Right lung (tissue), 2 donors: ENCODE measurements at regions not wholly inside any gene's neighbourhood (a gene's known extent, or its start where the extent isn't known, plus 50 kb on each side); places are given as distances from the start of the nearest gene placed in this dataset.

ENCODE experiments used
- DNase-seq, 2 donors: peaks; one replicate each; pipeline ENCODE4 v3.0.0-alpha.2; 2013

GRCh38 chr4:187782286-187782824 is 213.2 kb upstream of the ZFP42 start:
- no peak for DNase-seq

- DNase-seq: no peak
Measured at GRCh38 chr4:187786190-187786589, 209.4 kb upstream of the ZFP42 start.

GRCh38 chr4:187789078-187789477 is 206.5 kb upstream of the ZFP42 start:
- DNase-seq: no peak

- no peak for DNase-seq
Measured at GRCh38 chr4:187795737-187796136, 199.8 kb upstream of the ZFP42 start.

GRCh38 chr4:187798385-187798784 is 197.2 kb upstream of the ZFP42 start:
- DNase-seq: no peak

- no peak for DNase-seq
Measured at GRCh38 chr4:187799735-187800134, 195.8 kb upstream of the ZFP42 start.

GRCh38 chr4:187811591-187811990 is 184.0 kb upstream of the ZFP42 start:
- DNase-seq: no peak

- DNase-seq: peak in 1 of 2 donors; percentile 16
Measured at GRCh38 chr4:187814737-187815465, 180.7 kb upstream of the ZFP42 start.

- DNase-seq: no peak
Measured at GRCh38 chr4:187826725-187827124, 168.8 kb upstream of the ZFP42 start.

- no peak for DNase-seq
Measured at GRCh38 chr4:187827631-187828030, 167.9 kb upstream of the ZFP42 start.

- no peak for DNase-seq
Measured at GRCh38 chr4:187839765-187840164, 155.8 kb upstream of the ZFP42 start.

- no peak for DNase-seq
Measured at GRCh38 chr4:187840814-187841213, 154.8 kb upstream of the ZFP42 start.

- DNase-seq: peak; percentile 2 to 3
Measured at GRCh38 chr4:187849556-187850225, 145.9 kb upstream of the ZFP42 start.

- no peak for DNase-seq
Measured at GRCh38 chr4:187865914-187866313, 129.7 kb upstream of the ZFP42 start.

GRCh38 chr4:187883049-187883448 is 112.5 kb upstream of the ZFP42 start:
- no peak for DNase-seq

GRCh38 chr4:187883836-187884475 is 111.6 kb upstream of the ZFP42 start:
- DNase-seq: no peak

- no peak for DNase-seq
Measured at GRCh38 chr4:187887906-187888305, 107.7 kb upstream of the ZFP42 start.

- DNase-seq: no peak
Measured at GRCh38 chr4:187889651-187890050, 105.9 kb upstream of the ZFP42 start.

GRCh38 chr4:187893418-187893817 is 102.2 kb upstream of the ZFP42 start:
- no peak for DNase-seq

- no peak for DNase-seq
Measured at GRCh38 chr4:187903106-187903505, 92.5 kb upstream of the ZFP42 start.

- DNase-seq: no peak
Measured at GRCh38 chr4:187903700-187904099, 91.9 kb upstream of the ZFP42 start.

GRCh38 chr4:187908079-187908561 is 87.5 kb upstream of the ZFP42 start:
- DNase-seq: peak; percentile 16 to 25

- no peak for DNase-seq
Measured at GRCh38 chr4:187908731-187909130, 86.8 kb upstream of the ZFP42 start.
